Spleen (tissue), 7 donors: ENCODE measurements at regions not wholly inside any gene's neighbourhood (a gene's known extent, or its start where the extent isn't known, plus 50 kb on each side); places are given as distances from the start of the nearest gene placed in this dataset.

Source experiments
- CTCF ChIP-seq, 11 experiments: fragments of 200-600 bp in 7 of 11; fragments of 450-650 bp in 4 of 11; sonication (generic) in 4 of 11; IDR thresholded peaks in 8 of 11; conservative IDR thresholded peaks in 3 of 11; 1 replicate in 7 of 11; 2 replicates in 4 of 11; pipeline versions ENCODE4 v1.4.0 to v1.8.0; 2016 to 2021; ENCODE audit warnings: antibody characterized with exemption in 11 of 11, inconsistent platforms in 4 of 11, mild to moderate bottlenecking in 1 of 11
- POLR2A ChIP-seq, 3 donors: fragments of 450-650 bp; IDR thresholded peaks; one replicate each; pipeline ENCODE4 v1.5.1; 2017; ENCODE audit warnings: antibody characterized with exemption in 3 of 3, mild to moderate bottlenecking in 1 of 3
- donor health status: DM: no; HTN: no; CAD: no; lungs with moderate emphysema.
- donor health status: DM: no; HTN: no; CAD: no.
- donor health status: DM: no; HTN: no; CAD: no.

GRCh38 chr18:47558110-47558750, 306.8 kb upstream of the SKOR2 start:
- TF ChIP-seq POLR2A (IDR thresholded peaks at IDR 0.05) (no peak), CTCF (IDR thresholded peaks at IDR 0.05 in 8 of 11, conservative IDR thresholded peaks at IDR 0.05 in 3 of 11) (no peak)
